HG03558 (cell line): ENCODE measurements at regions not wholly inside any gene's neighbourhood (a gene's known extent, or its start where the extent isn't known, plus 50 kb on each side); places are given as distances from the start of the nearest gene placed in this dataset.

Experiments used
- ATAC-seq: cut with Tn5 transposase; IDR thresholded peaks from one replicate; pipeline ENCODE4 v1.9.1; 2021; ENCODE audit warnings: moderate number of reproducible peaks; ENCODE audit not compliant: unreplicated experiment; ENCODE audit errors: extremely low read depth

DNA sequence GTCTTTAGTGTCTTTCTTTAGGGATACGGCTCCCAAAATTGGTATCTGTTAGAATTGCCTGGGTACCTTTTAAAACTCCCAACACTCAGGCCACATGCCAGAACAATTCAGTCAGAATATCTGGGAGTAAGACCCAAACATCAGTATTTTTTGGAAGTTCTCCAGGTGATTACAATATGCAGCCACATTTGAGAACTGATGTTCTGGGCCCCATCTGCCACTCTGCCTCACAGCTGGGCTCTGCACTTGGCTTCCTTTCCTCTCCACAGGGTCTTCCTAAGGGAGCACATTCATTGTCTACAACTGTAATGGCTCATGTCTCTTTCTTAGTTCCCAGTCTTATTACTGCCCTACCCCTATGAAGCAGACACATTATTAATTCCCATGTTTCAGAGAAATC lies 394.5 kb downstream of the MFSD1 start:
- no peak for ATAC-seq

DNA sequence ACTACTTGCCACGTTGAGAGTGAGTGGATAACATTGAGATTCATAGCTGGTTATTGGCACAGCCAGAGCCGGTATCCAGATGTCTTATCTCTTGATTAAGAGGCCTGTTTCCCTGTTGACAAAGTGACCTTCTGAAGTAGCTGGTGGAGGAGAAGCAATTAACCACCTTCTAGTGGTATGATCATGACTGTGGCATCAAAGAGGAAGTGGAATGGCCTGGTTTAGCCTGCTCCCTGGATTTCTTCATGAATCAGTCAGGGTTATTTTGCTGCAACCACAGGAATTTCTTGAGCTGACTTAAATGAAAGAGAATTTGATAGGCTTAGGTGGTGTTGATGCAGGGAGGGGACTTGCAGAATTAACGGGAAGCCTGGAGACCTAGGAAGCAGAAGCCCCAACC lies 398.3 kb downstream of the MFSD1 start:
- no peak for ATAC-seq

DNA sequence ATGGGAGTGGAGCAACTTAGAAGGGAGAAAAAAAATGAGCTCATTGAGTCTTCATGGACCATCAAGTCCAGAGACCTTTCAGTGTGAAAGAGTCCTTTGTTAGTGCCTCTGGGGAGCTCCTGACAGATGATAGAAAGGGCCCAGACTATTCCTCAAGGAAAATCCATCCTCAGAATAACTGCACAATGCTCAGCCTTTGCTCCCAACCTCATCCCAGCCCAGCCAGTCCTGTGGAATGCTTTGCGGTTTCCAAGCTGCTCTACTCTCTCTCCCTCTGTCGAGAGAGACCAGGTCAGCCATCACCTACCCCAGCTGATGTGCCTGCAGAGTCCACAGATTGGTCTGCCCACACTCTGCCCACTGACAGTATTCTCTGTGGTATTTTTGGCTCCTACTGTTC lies 406.2 kb downstream of the MFSD1 start:
- ATAC-seq: no peak

DNA sequence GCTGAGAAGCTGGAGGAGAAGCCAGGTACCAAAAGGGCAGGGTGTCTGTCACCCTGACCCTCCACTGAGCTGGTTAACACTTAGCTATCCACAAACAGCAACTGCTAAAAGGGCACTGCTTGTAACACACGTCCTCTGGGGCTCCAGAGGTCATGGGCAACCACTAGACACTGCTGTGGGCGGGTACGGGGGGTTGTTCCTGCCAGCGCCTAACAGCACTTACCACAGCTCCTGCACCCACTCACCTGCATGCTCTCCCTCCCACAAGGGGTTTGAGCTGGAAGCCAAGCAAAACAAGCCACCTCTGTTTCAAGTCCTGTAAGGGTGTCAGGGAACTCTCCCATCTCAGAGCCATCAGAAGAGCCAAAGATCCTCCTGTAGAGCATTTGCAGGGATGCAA lies 407.6 kb downstream of the MFSD1 start:
- no peak for ATAC-seq

DNA sequence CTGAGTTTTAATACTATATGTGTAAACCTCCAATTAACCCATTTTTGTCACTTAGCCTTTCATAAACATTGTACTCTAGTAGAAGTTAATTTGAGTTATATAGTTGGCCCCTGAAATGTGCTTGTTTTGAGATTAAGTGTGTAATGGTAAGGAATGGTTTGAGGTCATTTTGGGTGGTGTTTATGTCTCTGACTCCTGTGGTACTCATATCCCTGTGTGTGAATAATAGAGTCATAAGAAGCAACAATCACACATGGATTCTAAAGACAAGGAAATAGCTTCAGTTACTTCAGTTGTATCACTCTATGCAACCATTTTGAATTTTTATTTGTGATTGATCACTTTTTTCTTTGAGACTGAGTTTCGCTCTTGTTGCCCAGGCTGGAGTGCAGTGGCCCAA lies 408.5 kb downstream of the MFSD1 start:
- ATAC-seq: no peak

DNA sequence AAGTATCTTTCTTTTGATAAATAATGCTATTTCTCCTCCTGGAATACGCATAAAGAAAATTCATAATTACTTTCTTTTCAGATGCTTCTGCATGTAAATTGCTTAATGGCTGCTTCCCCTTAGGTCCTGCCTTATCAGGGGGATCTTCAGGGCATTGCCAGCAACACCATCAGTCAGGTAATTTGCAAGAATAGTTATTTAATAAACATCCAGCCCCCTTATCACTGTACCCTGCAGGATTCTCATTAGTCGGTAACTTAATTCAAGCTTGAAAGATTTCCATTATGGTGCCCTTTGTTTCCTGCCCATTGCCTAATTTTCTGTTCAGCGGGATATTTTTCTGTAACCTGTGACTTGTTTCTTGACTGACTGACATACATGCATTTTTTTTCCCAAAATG lies 414.5 kb downstream of the MFSD1 start:
- ATAC-seq: no peak

DNA sequence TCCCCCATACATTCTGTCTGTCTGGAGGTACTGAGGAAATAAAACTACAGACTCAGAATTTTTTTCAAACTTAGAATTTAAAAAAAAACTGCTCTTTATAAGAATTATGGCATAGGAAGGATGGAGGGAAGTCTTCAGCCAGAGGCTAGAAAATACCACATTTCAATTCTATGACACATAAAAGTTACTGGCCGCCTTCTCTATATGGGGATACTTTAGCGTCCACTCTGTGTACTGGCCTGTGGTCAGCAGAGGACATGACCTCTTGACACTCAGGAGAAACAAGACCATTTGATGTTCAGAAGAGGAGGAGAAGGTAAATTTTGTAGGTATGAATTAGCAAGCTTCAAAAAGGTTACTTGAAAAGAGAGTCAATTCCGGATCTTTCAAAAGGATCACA lies 417.4 kb downstream of the MFSD1 start:
- no peak for ATAC-seq

DNA sequence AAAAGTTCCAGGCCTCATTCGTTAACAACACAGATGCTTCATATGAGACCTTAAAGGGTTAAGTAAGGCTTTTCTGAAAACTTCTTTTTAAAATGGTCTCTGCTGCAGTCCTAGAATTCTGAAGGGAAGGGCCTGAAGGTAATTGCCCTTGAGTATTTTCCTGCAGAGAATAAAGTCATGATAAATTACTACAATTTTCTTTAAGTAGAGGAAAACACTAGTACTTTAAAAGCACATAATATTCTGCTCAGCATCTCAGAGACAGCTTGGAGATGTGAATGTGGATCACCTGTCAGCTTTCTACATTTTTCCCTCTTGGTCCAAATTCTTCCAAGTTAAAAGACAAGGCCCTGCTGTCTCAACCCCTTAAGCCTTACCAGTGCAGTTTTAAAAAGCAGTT lies 419.5 kb downstream of the MFSD1 start:
- no peak for ATAC-seq

DNA sequence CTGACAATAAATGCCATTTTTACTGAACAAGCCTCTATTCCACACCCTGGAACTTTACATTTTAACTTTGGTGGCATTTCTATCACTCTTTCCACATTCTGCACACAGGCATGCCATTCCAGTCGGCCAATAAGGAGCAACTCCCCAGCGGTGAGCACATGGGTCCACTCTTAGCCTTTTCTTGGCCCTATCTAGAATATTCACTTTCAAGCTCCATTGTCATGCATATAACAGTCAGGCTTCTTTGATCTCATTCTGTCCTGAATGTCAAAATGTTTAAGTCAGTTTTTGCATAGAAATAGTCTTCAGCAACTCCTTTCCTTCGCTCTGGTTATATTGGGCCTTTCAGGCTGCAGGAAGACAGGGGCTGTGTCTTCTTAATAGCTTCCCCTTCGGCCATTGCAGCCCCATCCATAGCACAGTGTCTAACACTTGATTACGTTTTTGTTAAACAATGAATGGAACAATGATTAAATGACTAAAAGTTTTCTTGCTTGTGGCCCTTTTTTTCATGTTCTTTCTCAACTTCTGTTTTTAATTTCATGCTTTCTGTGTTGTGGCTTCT lies 427.3 kb downstream of the MFSD1 start:
- ATAC-seq: no peak

DNA sequence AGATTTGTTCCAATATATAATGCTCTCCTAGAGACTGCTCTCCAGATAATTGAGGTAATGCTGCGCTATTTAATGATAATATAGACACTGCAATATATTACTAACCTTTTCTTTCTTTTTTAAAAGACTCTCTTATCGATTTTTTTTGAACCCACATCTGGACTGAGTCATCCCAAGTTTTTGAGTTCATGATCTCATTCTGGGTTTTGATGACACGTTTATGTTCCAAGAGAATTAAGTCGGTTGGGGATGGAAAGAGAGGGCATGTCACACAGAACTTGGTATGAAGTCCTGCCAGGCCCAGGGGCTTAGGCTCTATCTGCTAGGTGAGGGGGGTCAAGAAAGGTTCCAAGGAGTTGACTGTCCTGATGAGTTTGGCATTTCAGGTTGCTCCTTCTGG lies 431.1 kb downstream of the MFSD1 start:
- no peak for ATAC-seq

DNA sequence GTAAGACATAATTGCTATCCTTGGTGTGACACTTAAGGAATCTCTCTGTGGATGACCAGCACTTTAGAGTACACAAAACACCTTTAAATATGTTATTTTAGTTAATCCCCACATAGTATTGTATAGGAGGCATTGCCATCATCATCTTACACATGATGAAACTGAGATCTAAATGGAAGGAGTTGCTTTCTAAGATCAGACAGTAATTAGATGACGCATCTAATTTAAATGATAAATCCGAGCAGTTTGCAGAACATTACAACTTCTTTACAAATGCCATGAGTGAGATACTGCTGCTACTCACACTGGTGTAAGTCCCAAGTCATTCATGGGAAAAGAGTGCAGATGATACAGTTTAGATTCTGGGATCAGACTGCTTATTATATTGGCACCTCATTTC lies 431.9 kb downstream of the MFSD1 start:
- no peak for ATAC-seq

DNA sequence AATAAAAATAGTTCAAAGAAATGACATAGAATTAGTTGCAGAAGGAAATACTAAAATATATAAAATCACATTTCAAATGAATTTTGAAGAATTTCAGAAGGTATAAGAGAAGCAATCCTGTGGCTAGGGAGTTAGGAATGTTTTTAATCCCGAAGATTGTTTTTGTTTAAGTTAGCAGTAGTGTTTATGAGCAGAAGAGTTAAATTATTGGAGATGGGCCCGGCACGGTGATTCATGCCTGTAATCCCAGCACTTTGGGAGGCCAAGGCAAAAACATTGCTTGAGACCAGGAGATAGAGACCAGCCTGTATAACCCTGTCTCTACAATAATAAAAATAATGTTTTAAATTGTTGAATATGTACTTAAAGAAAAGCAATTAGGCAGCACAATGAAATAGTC lies 432.5 kb downstream of the MFSD1 start:
- no peak for ATAC-seq

DNA sequence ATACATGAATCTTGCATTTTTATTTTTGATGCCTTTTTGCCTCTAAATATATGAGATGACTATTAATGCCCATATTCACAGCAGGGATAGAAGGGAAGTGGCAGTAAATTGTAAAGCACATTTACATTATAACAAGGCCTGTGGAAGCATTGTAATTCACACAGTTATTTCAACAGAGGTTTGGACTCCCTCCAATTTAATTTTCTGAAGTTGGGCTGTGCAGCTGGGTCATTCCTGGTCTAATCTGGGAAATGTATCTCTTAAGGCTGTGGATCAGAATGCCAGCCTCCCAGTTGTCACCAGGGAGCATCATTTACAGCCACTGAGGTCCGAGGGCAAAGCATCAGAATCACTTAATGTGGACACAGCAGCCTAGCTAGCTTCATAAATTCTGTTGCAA lies 434.5 kb downstream of the MFSD1 start:
- ATAC-seq: no peak

DNA sequence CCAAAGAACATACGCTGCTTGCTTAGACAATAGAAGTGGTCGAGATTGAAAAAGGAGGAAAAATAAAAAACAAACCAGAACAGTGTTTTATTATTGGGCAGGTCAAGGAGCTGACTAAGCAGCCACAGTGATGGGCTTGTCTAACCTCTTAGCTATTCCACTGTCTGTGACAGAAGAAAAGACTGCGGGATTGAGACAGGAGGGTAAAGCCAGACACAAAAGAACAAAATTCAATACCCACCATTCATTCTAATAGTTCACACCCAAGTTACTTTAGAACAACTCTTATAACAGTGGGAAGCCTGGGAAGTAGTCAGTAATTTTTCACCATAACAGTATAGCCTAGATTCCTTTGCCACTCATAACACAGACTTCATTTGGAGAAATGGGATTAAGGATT lies 435.4 kb downstream of the MFSD1 start:
- no peak for ATAC-seq

DNA sequence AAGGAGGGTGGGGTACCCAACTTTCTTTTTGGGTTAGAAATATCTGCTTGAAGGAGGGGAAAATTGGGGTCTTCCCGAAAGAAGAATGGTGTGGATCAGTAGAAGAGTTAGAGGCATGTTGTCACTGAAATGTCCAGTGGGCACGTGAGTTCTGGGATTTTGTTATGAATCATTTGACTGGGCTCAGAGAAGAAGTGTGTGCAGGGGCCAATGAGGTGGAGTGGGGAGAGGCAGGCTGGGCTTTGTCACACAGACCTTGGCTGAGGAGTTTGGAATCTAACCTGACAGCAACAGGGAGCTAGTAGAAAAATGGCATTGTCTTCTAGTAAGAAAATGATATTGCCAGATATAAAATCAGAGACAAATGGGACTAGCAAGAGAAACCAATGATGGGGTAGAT lies 436.8 kb downstream of the MFSD1 start:
- no peak for ATAC-seq

DNA sequence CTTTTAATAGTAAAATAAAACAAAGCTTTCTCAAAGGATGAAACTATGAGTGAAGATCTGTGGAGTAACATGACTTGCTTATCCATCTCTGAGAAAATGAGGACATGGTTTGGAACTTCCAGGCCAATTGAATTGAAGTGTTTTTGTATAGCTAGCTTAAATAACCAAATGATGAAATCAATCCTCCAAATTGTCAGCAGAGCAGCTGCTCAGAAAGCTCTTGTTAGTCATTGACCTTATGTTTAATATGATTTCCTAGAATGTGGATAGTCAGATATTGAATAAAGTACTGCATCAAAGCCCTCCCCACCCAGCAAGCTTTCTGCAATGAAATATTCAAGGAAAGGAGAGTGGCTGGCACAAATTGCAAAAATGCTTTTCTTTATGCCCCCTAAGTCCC lies 437.2 kb downstream of the MFSD1 start:
- ATAC-seq: no peak

DNA sequence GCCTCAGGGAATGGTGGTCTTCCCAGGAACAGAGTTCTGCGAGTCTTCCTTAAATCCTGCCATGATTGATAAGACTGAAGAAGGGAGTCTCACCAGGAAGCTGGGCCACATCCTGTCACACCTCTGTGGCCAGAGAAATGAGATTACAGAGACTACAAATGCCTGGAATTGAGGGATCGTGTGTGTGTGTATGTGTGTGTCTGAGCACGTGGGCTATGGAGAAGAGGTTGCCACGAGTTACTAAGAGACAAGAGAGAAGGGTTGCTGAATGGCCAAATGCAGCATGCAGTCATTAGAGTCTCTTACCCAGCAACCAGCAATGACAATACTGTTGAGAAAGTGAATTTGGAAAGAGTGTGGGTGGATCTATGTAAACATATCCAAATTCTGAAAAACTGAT lies 443.1 kb downstream of the MFSD1 start:
- no peak for ATAC-seq

DNA sequence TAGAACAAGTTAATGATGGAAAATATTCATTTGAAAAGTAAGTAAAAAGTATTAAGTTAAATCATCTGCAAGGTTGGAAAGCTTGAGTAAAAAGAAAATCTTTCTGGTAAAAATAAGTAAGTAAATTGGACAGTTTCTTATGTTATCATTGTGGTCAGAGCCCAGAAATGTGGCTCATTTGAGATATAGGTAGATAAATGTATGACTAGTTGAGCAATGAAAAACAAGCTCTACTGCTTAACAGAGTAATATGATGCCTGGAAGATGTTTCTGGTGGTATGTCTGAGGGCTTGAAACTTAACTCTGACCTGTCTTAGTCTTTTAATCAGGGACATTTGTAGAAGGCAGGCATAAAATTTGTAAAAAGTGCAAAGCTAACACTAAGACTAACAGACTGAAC lies 444.0 kb downstream of the MFSD1 start:
- no peak for ATAC-seq

DNA sequence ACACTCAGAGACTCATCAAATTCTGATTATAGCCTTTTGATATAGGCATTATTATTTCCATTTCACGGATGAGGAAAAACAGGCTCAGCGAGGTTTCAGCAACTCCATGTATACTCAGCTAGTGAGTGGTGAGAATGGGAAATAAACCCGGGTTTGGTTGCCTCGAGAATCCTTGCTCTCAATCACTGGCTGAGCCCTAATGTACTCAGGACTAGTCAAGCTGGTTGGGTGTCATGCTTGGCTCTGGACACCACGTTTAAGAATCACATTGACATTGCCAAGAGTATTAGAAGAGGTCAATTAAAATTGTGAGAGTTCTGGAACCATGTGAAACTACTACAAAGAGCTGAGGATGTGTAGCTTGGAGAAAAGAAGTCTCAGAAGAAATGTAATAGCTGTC lies 444.5 kb downstream of the MFSD1 start:
- no peak for ATAC-seq

DNA sequence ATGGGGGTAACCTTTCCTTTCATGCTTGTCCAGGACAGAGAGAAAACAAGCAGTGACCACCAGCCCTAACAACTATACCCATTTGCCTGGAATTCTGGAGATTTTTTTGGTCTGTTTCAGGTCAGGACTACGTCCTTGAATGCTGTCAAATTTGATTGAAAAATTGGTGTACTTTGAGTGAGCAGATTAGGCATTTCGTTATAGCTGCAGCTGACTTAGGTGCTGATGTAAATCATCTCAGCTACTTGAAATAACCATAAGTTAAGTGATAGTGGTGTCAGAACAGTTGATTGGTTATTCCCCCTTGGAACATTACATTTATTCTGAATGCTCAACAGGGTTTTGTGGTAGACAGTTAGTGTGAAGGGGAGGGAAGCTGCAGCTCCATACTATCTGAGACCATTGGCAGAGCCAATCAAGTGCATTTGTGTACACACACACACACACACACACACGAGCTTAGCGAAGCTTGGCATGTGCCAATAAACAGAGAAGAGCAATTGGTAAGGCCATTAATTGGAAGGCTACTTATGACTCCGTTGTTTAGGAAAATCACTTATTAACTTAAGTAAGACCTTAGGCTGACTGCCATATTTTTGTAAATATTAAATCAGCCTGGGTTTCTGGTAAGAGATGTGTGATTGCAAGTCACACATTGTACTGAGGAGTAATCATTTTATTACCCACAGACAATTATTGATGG lies 447.8 kb downstream of the MFSD1 start:
- ATAC-seq: no peak

DNA sequence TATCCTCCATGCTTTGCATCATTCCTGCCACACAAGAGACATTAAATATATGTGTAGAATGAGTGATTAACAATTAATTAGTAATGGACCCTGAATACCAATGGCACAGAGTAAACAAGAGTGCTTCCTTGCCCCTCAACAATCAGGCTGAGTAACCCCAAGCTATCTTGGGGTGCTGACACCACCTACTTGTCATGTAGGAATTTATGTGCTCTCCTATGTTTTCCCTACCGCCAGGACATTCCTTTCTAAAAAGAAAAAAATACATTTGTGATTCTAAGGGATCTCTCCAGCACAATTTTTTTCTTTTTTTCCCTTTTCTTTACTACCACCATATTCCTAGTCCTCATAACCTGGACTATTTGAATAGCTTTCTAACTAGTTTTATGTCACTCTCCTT lies 449.1 kb downstream of the MFSD1 start:
- ATAC-seq: no peak

DNA sequence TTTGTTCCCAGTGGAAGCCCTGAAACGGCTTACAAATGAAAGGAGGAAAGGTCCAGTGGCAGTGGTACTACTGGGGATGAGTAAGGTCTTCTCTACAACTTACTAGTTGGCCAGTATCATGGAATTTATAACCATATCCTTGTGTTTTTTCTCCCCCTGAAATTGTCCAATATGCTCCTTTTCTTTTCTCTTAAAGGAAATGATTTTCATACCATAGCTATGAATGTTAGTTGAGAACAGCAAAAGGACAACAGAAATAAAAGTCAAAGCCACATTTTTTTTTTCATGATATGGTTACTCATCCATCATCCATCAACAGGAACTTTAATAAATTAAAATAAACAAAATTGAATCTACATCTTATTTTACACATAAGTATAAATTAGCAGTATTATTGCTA lies 450.4 kb downstream of the MFSD1 start:
- no peak for ATAC-seq
